ENCODE measurements at regions not wholly inside any gene's neighbourhood (a gene's known extent, or its start where the extent isn't known, plus 50 kb on each side); places are given as distances from the start of the nearest gene placed in this dataset.
"Not testable (repeated sequence)": the region's sequence is repeated elsewhere in the genome, so short reads cannot be mapped to it uniquely, and the experiment has no call there.

- DNase-seq: no peak
These were observed 68.0 kb downstream of the UNCX start for GRCh38 chr7:1300636-1301035.

GRCh38 chr7:1301054-1301881 is 68.6 kb downstream of the UNCX start:
- no peak for DNase-seq

- no peak for DNase-seq
These were observed 69.2 kb downstream of the UNCX start for GRCh38 chr7:1301882-1302251.

DNA sequence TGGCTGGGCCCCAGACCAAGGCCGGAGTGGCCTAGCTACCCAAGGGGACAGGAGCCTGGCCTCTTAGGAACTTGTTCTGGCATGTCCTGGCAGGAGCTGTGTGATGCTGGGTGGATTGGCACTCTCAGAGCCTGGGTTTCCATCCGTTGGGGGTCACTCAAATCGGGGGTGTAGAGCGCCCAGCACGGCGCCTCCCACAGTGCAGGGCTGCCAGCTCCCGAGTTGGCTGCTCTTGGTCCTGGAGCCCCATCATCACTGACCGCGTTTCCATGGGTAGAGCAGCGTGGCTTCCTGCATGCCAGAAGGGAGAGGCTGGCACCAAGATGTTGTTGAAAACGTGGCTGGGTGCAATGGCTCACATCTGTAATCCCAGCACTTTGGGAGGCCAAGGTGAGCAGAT is 70.3 kb downstream of the UNCX start:
- DNase-seq: no peak

DNA sequence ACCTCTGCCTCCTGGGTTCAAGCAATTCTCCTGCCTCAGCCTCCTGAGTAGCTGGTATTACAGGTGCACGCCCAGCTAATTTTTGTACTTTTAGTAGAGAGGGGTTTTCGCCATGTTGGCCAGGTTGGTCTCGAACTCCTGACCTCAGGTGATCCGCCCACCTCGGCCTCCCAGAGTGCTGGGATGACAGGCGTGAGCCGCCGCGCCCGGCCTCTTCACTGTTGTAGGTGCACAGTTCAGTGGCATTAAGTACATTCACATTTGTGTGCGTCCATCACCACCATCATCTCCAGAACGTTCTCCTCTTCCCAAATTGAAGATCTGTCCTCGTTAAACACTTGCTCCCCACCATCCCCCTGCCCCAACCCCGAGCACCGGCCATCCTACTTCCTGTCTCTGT is 71.3 kb downstream of the UNCX start:
- not testable (repeated sequence) for DNase-seq

DNA sequence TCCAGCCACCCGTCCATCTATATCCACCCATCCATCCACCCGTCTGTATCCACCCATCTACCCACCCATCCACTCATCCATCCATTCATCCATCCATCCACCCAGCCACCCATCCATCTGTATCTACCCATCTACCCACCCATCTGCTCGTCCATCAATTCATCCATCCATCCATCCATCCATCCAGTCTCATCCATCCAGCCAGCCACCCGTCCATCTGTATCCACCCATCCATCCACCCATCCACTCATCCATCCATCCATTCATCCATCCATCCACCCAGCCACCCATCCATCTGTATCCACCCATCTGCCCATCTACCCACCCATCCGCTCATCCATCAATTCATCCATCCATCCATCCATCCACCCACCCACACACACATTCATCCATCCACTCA is 73.2 kb downstream of the UNCX start:
- DNase-seq: no peak

- DNase-seq: no peak
These were observed 75.2 kb downstream of the UNCX start for GRCh38 chr7:1307828-1308227.

- DNase-seq: no peak
These were observed 76.6 kb downstream of the UNCX start for GRCh38 chr7:1309290-1309689.

GRCh38 chr7:1309996-1310395 is 77.3 kb downstream of the UNCX start:
- DNase-seq: no peak

DNA sequence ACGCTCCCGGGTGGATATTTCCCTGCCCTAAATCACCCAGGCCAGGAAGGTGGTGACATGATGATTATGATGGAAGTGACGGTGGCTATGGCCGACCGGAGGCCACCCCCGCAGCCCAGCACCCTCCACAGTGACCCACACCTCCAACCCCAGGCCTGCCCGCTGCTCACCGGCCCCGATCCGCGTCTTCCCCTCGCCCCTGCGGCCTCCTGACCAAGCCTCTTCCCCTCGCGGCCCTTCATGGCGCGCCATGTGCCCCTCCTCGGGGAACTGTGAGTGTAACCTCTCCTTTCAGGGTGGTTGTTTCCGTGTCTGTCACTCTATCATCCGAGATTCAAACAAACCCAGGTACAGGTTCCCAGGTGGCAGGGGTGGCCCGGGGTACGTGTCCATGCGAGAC is 78.3 kb downstream of the UNCX start:
- DNase-seq: no peak

GRCh38 chr7:1311406-1312135 is 78.9 kb downstream of the UNCX start:
- DNase-seq: no peak

DNA sequence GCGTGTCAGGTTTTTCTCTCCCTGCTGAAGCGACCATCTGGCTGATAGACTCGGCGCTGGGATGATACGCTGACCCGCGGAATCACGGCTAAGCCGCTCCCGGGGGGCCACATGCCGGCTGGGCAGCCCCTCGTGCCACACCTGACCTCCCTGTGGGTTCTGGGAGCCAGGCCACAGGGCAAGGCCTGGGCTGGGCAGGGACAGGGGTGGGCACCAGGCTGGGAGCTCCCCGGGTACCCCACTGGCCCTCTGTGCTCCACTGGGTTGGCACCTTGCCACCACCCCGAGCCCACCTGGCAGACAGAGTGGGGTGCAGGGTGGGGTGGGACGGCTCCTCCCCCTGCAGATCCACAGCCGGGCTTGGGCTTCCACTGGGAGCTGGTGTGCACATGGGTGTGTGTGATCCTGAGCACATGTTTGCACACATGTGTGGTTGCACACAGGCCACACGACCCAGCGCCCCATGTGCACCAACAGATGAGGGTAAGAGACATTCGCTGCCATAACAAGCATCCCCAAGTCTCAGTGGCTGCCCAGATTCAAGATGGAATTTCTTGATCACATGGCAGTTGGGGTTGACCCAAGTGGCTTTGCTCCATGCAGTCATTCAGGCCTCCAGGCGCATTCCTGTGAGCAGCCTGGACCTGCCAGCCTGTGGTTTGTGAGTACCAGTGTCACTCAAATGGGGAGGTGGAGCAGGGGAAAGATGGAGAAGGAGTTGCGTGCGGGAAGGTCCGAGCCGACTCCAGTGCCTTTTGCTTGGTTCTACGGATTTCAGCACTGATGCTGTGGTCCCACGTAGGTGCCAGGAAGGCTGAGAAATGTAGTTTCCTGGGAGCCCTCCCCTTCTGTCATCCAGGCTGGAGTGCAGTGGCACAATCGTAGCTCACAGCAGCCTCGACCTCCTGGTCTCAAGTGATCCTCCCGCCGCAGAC is 79.7 kb downstream of the UNCX start:
- no peak for DNase-seq

GRCh38 chr7:1313613-1314012 is 80.9 kb downstream of the UNCX start:
- no peak for DNase-seq

DNA sequence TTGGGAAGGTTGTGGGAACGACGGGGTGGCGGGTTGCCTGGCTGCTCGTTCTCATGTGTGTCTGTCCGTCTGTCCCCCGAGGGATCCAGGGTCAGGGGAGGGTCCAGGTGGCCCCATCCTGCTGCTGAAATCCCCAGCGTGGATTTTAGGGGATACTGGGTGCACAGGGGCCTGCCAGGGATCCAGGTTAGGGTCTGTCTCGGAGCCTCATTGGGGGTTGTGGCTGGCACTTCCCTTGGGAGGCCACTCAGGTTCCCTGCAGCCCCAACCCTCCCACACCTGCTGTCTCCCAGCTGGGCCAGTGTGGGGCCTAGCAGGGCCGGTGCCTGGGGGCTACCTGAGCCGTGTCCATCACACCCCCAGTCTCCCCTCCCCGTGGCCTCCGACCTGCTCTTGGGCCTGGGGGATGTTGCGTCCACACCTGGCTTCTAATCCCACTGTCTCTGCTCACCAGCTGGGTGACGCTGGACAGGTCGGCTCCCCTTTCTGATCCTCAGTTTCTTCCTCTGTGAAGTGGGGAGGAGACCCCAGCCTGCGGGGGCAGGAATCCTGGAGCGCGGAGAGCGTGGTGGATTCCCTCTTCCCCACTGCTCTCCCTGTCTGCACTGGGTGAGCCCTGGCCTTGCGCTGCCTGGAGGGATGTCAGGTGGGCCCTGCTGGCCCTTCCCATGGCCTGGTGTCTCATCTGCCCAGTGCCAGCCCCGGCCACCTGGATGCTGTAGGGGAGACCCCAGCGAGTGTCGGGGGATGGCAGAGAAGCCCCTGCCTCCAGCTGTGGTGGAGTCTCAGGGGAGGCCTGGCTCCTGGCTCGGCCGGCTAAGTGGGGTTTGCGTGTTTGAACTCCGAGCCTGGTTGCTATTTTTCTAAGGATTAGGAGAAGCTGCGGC is 81.6 kb downstream of the UNCX start:
- DNase-seq: no peak

GRCh38 chr7:1314908-1315450 is 82.3 kb downstream of the UNCX start:
- no peak for DNase-seq

- DNase-seq: no peak
These were observed 83.4 kb downstream of the UNCX start for GRCh38 chr7:1316086-1316485.

- no peak for DNase-seq
These were observed 85.0 kb downstream of the UNCX start for GRCh38 chr7:1317646-1318045.

DNA sequence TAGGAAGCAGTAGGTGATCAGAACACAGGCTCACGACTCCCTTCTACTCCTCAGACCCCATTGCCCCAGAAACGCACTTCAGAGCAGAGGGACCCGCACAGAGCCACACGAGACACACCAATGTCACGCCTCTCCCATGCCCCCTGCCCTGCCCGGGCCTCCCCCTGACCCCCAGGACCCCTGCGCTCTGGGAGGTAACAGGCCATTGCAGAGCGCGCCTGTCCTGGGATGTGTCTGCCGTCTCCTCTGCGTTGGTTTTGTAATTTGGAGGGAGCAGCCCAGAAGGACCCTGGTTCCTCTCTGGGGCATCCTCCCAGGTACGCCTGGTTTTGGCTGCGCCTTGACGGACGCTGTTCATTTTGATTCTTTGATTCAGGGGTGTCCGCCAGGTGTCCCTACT is 85.4 kb downstream of the UNCX start:
- no peak for DNase-seq

GRCh38 chr7:1318661-1319060 is 86.0 kb downstream of the UNCX start:
- no peak for DNase-seq

DNA sequence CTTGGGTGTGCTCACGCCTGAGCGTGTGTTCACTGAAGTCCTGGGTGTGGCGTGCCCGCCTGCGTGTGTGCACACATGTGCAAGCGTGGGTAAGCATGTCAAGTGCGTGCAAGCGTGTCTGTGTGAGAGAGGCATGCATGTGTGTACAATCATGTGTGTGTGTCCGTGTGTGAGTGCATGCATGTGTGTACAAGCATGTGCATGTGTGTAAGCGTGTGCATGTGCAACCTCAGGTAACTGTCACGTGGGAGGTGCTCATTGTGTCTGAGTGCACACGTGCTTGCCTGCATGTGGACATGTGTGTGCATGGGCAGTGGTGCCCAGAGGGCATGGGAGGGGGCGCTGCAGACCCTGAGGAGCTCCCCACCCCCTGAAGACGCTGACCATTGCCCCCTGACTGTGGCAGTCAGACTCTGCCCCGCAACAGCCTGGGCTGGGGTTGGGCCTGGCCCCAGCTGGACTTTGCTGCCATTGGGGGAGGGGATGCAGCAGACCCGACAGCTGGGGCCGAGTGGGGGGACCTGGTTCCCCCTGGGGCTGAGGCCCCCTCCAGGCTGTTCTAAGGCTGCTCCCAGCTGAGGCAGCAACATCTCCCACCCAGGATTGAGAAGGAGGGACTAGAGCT is 88.1 kb downstream of the UNCX start:
- no peak for DNase-seq

- DNase-seq: no peak
These were observed 89.0 kb downstream of the UNCX start for GRCh38 chr7:1321411-1322239.

All from activated CD4-positive, alpha-beta T cell treated with anti-CD3 and anti-CD28 coated beads, Interleukin-2, amount 50 U/mL, for 16 hours (primary cell).